Left ventricle myocardium superior (tissue), 1 donor: ENCODE measurements at regions not wholly inside any gene's neighbourhood (a gene's known extent, or its start where the extent isn't known, plus 50 kb on each side); places are given as distances from the start of the nearest gene placed in this dataset.
A peak's percentile ranks its signal among the peaks of the same experiment; 100 is the strongest.
"Not testable (repeated sequence)": the region's sequence is repeated elsewhere in the genome, so short reads cannot be mapped to it uniquely, and the experiment has no call there.

Source experiments
- ATAC-seq: fragments of 200-7000 bp; cut with Tn5 transposase; one replicate; pipeline ENCODE4 v1.9.1; 2020; ENCODE audit warnings: mild to moderate bottlenecking, moderate library complexity
- DNase-seq: peaks from one replicate; pipeline ENCODE4 v3.0.0-alpha.2; 2020
- intact Hi-C: fragments of 100-400 bp; cut with micrococcal nuclease; formaldehyde crosslinking; loops from one replicate; pipeline ENCODE4 v1.11.0; 2022
- donor health status: DM: no; HTN: yes; CAD: no; lungs with severe emphysema.

GRCh38 chr11:116376547-116376946 lies 396.2 kb downstream of the BUD13 start:
- intact Hi-C loops = no loop called here
- DNase-seq = no peak
- no peak for ATAC-seq

GRCh38 chr11:116376054-116376453 lies 396.7 kb downstream of the BUD13 start:
- ATAC-seq (no peak), DNase-seq (no peak)
- intact Hi-C loops = no loop called here

GRCh38 chr11:116375221-116375620 lies 397.6 kb downstream of the BUD13 start:
- intact Hi-C loops = no loop called here
- DNase-seq = no peak
- ATAC-seq = no peak

GRCh38 chr11:116374085-116374484 lies 398.7 kb downstream of the BUD13 start:
- intact Hi-C loops = no loop called here
- DNase-seq = no peak
- no peak for ATAC-seq

GRCh38 chr11:116373104-116373944 lies 399.5 kb downstream of the BUD13 start:
- no peak for ATAC-seq
- intact Hi-C loops = no loop called here
- no peak for DNase-seq

- intact Hi-C loops = no loop called here
- ATAC-seq (no peak), DNase-seq (no peak)
Observed at GRCh38 chr11:116371146-116371545, 401.6 kb downstream of the BUD13 start.

GRCh38 chr11:116368784-116369183 lies 404.0 kb downstream of the BUD13 start:
- ATAC-seq = no peak
- no peak for DNase-seq
- intact Hi-C loops = no loop called here

- intact Hi-C loops = no loop called here
- no peak for DNase-seq
- ATAC-seq = no peak
Observed at GRCh38 chr11:116366980-116367645, 405.7 kb downstream of the BUD13 start.

GRCh38 chr11:116366451-116366850 lies 406.3 kb downstream of the BUD13 start:
- ATAC-seq (no peak), DNase-seq (no peak)
- intact Hi-C loops = no loop called here

GRCh38 chr11:116364925-116365324 lies 407.9 kb downstream of the BUD13 start:
- ATAC-seq, intact Hi-C loops, DNase-seq: not testable (repeated sequence)

GRCh38 chr11:116364348-116364747 lies 408.4 kb downstream of the BUD13 start:
- intact Hi-C loops = no loop called here
- DNase-seq (no peak), ATAC-seq (no peak)

- no peak for ATAC-seq
- no peak for DNase-seq
- intact Hi-C loops = no loop called here
Observed at GRCh38 chr11:116360221-116360941, 412.4 kb downstream of the BUD13 start.

GRCh38 chr11:116357784-116358544 lies 414.8 kb downstream of the BUD13 start:
- DNase-seq = peak; percentile 41
- ATAC-seq = no peak
- intact Hi-C loops = no loop called here

- intact Hi-C loops = no loop called here
- DNase-seq = no peak
- no peak for ATAC-seq
Observed at GRCh38 chr11:116356451-116356850, 416.3 kb downstream of the BUD13 start.

GRCh38 chr11:116355104-116355503 lies 417.7 kb downstream of the BUD13 start:
- intact Hi-C loops = no loop called here
- ATAC-seq = no peak
- no peak for DNase-seq

- no peak for ATAC-seq
- intact Hi-C loops = no loop called here
- no peak for DNase-seq
Observed at GRCh38 chr11:116353589-116353988, 419.2 kb downstream of the BUD13 start.

- intact Hi-C loops = no loop called here
- no peak for ATAC-seq
- no peak for DNase-seq
Observed at GRCh38 chr11:116352881-116353280, 419.9 kb downstream of the BUD13 start.

GRCh38 chr11:116348226-116348625 lies 424.6 kb downstream of the BUD13 start:
- intact Hi-C loops = no loop called here
- ATAC-seq (peak; percentile 64), DNase-seq (no peak)

GRCh38 chr11:116345575-116345974 lies 427.2 kb downstream of the BUD13 start:
- no peak for ATAC-seq
- no peak for DNase-seq
- intact Hi-C loops = no loop called here
